Stimulated activated CD4-positive, alpha-beta T cell treated with anti-CD3 and anti-CD28 coated beads, Interleukin-4, amount 100 ng/mL, for 48 hours (primary cell): ENCODE measurements at regions not wholly inside any gene's neighbourhood (a gene's known extent, or its start where the extent isn't known, plus 50 kb on each side); places are given as distances from the start of the nearest gene placed in this dataset.

Source experiments
- DNase-seq, 2 donors: peaks; one replicate each; pipeline ENCODE4 v3.0.0-alpha.2; 2020; ENCODE audit warnings: low read depth in 2 of 2

DNA sequence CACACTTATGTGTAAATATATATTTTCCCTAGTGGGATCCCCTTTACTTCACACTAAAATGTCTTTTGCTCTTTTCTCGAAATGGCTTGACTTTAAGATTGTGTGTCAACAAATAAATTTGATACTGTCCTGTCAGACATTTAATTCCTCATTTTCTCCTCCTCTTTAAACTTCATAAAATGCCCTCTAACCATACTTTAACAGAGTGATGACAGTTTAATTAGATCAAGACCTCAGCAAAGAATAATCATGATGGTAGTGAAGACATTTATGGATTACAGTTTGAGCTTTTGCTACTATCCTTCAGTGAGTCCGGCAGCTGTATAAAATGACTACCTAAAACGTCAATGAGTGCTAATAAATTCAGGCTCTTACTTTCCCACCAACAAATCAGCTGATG, 113.1 kb upstream of the ADGRL3 start:
- no peak for DNase-seq

DNA sequence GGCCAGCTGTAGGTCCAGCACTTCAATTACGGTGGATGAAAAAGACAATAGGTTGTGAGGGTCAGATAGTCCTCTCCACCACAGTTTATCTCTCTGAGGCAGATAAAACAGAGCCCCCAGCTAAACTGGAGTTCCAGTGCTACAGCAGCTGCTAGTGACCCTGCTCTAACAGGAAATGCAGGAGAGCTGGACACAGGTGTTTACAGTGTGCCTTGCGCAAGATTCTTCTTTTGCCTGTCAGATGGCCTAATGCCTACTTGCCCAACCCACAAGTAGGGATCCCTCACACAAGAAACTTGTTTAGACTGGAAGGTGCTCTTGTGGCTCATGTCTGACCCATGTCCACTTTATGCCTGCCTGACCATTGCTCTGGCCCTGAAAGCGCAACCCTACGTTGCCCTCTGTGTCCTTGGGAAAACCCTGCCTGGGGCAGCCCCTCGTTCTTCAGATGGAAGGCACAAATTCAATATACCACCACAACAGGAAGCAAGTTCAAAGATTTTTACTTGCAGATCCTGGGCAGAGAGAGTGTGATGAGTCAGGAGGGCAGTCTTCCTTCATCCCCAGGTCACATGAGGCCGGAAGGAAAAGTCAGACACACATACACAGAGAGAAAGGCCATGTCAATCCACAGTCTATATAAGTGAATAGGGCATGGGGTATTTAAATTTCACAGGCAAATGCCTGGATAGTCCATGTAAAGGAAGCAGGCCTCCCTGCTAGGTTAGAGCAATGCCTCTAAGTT, 105.1 kb upstream of the ADGRL3 start:
- DNase-seq = no peak

DNA sequence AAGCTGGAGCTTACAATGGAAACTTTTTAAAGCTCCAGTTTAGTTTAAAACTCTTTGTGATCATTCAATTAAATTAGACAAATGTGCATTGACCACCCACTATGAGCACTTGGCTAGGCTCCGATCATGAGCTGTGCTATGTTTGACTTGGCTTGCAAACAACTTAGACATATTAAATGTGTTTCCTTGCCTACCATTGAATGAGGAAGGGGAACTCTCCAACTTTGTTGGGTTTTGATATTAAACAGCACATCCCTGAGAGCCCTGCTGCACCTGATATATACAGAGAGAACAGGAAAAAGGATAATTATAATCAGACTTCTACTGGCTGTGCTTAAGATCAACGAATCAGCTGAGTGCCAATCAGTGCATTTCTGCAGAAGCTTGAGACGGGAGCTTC, 71.4 kb upstream of the ADGRL3 start:
- no peak for DNase-seq

DNA sequence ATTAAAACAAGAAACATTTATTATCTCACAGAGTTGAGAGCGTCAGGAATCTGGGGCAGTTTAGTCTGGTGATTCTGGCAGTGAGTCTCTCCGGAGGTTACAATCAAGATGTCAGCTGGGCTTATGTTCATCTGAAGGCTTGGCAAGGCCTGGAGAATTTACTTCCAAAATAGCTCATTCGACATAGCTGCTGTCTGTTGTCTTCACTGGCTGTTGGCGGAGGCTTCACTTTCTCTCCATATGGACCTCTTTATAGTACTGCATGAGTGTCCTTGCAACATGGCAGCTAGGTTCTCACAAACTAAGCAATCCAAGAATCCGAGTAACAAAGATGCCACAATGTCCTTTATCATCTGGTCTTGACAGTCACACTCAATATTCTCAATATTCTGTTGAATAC, 70.2 kb upstream of the ADGRL3 start:
- no peak for DNase-seq

DNA sequence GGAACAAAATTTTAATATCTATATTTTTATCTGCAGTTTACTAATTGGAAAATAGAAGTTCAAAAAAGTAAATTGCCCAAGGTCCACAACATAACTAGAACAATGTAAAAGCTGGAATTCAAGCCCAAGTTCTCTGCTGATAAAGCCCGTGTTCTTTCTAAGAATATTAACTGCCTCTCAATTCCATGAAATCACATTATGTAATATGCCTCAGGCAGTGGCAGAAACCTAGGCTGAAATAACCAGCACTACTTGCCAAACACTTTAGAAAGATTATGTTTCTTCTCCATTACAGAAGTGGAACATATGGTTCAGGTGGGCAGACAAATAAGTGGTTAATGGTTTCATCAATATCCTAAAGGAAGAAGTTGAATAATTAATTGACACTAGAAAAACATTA, 56.7 kb upstream of the ADGRL3 start:
- DNase-seq = no peak

DNA sequence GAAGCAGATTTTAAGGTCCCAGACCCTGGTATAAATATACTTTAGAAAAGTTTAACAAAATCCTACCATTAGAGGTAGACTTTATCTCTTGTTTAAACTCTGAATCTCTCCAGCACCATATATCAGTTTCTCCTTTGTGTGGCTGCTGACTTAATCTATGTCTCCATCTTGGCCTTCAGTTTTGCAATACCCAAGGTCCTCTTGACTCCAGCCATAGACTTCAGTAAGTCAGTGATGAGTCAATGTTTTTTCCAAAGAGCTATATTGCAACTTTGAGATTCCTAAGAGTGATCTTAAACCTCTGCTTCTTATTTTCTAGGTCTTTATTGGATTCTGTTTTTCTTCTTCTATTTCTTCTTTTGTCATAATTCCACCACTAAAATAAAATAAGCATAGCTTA, 50.8 kb upstream of the ADGRL3 start:
- no peak for DNase-seq
